Endothelial cell of umbilical vein (primary cell): ENCODE measurements at regions not wholly inside any gene's neighbourhood (a gene's known extent, or its start where the extent isn't known, plus 50 kb on each side); places are given as distances from the start of the nearest gene placed in this dataset.

Source experiments
- EZH2 ChIP-seq: IDR thresholded peaks from 2 replicates; pipeline ENCODE4 v1.6.1; 2012; ENCODE audit warnings: borderline replicate concordance, low read depth, mild to moderate bottlenecking, moderate library complexity, low read length, inconsistent platforms; ENCODE audit not compliant: severe bottlenecking
- GATA2 ChIP-seq: IDR thresholded peaks from 2 replicates; pipeline ENCODE4 v1.7.0; 2011; ENCODE audit warnings: low read depth, mild to moderate bottlenecking, moderate library complexity, mixed read lengths, low read length; ENCODE audit not compliant: insufficient read length, insufficient read depth
- POLR2A ChIP-seq: IDR thresholded peaks from 2 replicates; pipeline ENCODE4 v1.6.1; 2012; ENCODE audit warnings: low read depth, mild to moderate bottlenecking, control low read depth, low read length
- POLR2AphosphoS5 ChIP-seq: IDR thresholded peaks from 2 replicates; pipeline ENCODE4 v1.6.1; 2012; ENCODE audit warnings: low read depth, mild to moderate bottlenecking, control low read depth, low read length, moderate library complexity; ENCODE audit not compliant: insufficient read depth
- TF ChIP-seq, protein P1 (sequence below), 2 donors: IDR thresholded peaks; 1 replicate in 1 of 2; 2 replicates in 1 of 2; pipeline ENCODE4 v1.5.1; 2011; ENCODE audit warnings: low read length in 2 of 2, mild to moderate bottlenecking in 2 of 2, moderate library complexity in 2 of 2, control low read depth in 1 of 2, inconsistent platforms in 1 of 2, low read depth in 1 of 2; ENCODE audit not compliant: insufficient read depth in 1 of 2; ENCODE audit errors: extremely low read depth in 1 of 2

GRCh38 chr10:22103701-22104470 is 100.4 kb upstream of the DNAJC1 start:
- TF ChIP-seq, protein P1, sequence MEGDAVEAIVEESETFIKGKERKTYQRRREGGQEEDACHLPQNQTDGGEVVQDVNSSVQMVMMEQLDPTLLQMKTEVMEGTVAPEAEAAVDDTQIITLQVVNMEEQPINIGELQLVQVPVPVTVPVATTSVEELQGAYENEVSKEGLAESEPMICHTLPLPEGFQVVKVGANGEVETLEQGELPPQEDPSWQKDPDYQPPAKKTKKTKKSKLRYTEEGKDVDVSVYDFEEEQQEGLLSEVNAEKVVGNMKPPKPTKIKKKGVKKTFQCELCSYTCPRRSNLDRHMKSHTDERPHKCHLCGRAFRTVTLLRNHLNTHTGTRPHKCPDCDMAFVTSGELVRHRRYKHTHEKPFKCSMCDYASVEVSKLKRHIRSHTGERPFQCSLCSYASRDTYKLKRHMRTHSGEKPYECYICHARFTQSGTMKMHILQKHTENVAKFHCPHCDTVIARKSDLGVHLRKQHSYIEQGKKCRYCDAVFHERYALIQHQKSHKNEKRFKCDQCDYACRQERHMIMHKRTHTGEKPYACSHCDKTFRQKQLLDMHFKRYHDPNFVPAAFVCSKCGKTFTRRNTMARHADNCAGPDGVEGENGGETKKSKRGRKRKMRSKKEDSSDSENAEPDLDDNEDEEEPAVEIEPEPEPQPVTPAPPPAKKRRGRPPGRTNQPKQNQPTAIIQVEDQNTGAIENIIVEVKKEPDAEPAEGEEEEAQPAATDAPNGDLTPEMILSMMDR (IDR thresholded peaks at IDR 0.05; ENCODE audit: extremely low read depth in 1 of 2, insufficient read depth in 1 of 2, low read depth in 1 of 2, low read length in 2 of 2) = peak in 1 of 2 donors; percentile 10
- TF ChIP-seq POLR2AphosphoS5 (no peak), GATA2 (no peak), POLR2A (no peak), EZH2 (no peak)
